ENCODE measurements at regions not wholly inside any gene's neighbourhood (a gene's known extent, or its start where the extent isn't known, plus 50 kb on each side); places are given as distances from the start of the nearest gene placed in this dataset.

DNA sequence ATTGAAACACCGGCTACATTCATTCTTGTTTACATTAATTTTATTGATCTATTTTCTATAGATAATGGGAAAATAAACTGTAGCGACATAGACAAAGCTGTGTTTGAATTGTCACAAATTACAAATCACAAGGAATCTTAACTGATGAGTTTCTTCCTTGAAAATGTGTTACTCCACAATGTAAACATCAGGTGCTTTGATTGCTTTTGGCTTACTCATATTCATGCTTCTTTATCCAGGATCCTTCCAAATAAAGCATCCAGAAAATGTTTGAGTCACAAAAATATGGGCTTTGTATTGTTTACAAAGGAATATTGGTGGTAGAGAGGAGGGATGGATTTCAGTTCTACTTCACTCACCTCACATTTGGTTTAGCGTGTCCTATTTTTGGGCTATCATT lies 64.0 kb downstream of the BMP2 start:
- no peak for DNase-seq

DNA sequence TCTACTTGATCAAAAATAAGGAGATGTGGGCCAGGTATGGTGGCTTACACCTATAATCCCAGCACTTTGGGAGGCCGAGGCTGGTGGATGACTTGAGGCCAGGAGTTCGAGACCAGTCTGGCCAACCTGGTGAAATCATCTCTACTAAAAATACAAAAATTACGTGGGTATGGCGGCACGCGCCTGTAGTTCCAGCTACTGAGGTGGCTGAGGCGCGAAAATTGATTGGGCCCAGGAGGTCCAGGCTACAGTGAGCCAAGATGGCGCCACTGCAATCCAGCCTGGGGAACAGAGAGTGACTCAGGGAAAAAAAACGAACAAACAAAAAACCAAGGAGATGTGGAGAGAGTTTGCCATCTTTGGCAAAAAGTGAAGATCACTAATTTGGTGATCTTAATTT lies 65.3 kb downstream of the BMP2 start:
- no peak for DNase-seq

DNA sequence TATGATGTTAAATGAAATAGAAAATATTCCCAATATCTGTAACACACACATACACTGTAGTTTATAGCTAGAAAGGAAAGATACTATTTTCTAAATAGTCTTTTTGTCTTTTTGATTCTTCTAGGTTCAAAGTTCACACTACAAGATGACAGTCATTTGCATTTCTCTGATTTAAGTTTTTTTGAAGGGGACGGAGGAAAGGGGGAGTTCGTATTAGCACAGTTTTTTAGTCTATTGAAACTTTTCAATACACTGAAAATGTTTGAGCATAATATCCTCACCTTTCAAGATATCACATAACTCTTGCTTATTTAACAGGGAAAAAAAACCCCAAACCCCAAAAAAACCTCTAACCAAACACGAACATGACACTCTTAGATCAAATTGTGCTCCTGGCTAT lies 68.1 kb downstream of the BMP2 start:
- no peak for DNase-seq

DNA sequence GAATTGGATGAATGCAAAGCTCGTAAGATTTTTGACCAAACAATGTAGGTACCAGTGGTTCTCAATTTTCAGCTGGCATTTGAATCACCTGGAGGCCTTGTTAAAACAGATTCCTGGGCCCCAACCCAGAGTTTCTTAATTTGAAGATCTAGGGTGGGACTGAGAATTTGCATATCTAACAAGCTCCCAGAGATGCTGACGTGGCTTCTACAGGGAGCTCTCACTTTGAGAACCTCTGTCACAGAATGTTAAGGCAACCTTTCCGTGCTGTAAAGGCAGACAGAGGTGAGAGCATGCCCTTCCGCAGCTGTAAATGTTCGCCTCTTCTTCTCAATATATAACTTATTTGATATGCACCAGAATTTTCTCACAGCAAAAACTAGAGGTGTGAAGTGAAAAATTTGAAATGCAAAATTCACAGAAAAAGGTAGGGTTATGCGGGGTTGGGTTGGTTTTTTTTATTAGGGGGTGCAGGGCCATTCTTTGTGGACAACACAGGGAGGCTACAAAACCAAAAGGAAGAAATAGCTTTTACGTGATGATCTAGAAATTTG lies 69.4 kb downstream of the BMP2 start:
- DNase-seq: no peak

DNA sequence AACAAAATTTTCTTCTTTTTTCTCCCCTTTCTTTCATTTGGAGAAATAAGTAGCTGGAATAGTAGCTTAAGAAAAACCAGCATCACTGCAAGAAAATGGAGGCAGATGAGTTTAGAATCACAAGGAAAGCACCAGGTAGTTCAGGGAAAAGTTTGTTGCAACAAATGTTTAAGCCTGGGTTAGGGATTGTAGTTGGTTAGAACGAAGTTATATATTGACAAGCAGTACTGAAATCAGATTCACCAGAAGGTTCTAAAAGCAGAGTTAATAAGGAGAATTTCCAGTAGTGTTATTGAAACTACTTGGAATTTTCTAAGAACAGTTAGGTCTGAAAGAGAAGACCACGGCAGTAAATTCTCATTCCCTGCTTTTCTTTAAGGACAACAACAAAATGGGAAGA lies 70.2 kb downstream of the BMP2 start:
- DNase-seq: no peak

DNA sequence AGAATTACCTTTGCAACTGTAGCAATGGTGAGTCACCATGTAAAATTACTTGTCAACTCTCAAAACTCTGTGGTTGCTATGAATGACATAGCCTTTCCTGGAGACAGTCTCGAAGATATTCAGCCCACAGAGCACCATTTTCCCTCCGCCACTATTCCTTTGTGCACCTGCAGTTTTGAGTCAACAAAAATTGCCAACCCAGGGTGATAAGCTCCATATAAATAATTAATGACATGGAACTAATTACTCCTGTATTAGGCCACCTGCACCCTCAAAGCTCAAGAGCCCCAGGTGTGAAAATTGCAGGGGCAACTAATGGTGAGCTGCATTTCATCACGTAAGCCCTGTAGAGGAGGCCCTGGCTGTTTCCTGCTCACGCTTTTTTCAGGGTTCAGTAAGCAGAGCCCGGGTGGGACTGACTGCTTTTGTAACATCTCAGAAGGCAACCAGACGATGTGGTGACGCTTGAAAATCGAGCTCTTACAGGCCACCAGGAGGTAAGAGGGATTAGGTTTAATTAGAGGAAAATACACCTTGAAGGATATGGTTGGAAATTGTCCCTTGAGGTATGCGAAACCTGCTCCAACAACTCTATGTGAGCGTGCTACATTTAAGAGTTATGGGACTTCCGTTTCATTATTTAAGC lies 70.8 kb downstream of the BMP2 start:
- DNase-seq: no peak

DNA sequence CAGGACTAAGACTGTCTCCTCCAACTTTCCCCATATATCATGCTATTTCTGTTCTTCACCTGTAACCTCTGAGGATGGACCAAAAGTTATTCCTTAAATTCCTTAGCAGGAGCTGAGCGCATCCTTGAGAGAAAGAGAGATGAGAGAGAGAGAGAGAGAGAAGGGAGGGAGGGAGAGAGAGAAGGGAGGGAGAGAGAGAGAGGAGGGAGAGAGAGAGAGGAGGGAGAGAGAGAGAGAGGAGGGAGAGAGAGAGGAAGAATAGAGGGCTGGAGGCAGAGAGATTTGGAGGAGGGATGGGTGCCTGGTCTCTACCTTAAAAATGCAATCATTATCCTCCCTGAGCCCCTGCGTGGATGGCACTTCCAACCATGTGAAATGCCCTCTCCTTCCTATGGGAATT lies 73.6 kb downstream of the BMP2 start:
- DNase-seq: no peak

DNA sequence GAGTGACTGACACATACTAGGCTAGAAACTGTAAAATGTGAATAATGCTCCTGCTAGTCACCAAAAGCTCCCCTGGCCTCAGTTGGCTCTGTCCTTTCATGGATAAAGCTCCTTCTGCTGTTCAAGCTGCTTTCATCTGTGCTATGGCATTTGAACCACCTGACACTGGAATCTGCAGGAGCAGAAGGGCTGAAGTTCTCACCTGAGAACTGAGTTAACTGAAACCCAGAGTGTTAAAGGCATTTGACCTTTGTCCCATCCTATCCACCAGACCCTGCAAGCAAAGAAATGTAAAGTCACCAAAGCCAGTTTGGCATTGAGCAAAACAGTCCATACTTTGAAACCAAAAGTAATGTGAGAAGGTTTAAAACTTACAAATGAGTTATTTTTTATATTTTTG lies 77.7 kb downstream of the BMP2 start:
- no peak for DNase-seq

DNA sequence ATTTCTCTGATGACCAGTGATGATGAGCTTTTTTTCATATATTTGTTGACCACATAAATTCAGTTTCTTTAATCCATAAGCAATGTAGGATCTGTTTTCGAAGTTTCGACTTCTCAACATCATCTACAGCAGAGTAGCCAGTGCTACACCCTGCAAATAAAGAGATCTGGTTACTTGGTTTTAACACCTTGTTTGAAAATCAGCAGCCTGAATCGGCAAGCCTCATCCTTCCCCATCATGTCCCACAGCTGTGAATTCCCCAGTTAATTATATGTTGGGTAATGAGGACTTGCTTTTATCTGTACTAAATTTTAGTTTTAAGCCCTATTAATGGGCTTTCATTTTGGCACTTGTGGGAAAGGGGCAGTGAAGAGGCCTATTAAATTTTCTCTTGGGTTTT lies 80.6 kb downstream of the BMP2 start:
- DNase-seq: no peak

DNA sequence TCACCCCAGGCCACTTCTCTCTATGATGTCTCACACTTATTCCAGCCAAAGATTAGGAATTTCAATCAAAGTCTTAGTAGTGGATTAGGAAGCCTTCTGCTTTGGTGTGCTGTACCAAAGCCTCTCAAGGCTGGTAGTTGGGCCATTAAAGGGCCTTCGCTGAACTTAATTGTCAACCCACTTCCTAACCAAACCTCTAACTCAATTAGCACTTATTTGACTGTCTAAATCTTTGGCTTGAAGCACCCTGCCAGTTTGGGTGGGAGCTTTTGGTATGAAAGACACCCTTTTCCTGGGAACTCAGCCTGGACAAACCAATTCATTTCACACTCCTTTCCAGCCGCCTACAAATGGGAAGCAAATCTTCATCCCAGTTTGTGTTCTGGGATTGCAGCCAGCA lies 81.5 kb downstream of the BMP2 start:
- DNase-seq: no peak

DNA sequence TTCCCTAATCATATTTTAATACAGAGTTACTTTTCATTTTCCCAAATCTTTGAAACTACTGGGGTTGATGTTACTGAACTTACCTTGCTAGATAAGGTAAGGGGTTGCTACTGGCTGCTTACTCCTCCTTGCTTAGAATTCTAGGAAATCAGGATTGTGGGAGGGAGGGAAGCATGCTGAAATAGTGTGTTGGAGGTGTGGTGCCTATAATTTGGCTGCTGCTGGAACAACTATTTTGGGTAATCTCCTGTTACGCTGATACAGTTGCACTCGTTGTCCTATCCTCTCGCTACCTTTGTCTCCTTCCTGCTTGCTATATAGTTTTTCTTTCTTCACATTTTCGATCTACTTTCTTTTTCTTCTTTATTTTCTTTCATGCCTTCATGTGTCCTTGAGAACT lies 83.7 kb downstream of the BMP2 start:
- no peak for DNase-seq

DNA sequence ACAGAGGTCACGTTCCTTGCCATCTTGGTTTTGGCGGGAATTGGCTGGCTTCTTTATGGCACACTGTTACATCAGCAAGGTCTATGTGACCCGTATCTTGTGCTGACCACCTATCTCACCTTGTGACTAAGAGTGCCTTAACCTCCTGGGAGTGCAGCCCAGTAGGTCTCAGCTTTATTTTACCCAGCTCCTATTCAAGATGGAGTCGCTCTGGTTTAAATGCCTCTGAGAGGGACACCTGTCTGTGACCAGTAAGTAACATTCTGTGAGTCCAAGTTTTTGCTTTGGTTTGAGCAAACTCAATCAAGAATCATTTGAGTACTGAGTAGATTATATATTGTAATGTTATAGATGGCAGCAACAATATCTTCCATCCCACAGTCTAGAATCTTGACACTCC lies 85.0 kb downstream of the BMP2 start:
- DNase-seq: no peak

DNA sequence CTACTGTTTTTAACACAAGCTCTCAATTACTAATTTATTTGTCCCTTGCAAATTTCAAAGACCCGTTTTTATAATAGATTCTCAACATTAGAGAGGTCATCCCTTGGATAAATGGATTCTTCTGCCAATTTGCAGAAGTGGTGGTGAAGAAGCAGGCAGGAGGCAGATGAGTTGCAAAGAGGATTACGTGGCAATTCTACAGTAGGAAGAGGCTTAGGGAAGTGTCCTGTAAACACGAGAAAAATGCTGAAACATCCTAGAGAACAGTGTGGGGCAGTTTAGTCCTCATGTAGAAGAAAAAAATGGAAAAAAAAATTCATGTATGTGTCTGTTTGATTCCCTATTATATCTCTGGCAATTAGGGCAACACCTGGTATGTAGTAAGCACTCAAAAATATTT lies 87.6 kb downstream of the BMP2 start:
- no peak for DNase-seq

DNA sequence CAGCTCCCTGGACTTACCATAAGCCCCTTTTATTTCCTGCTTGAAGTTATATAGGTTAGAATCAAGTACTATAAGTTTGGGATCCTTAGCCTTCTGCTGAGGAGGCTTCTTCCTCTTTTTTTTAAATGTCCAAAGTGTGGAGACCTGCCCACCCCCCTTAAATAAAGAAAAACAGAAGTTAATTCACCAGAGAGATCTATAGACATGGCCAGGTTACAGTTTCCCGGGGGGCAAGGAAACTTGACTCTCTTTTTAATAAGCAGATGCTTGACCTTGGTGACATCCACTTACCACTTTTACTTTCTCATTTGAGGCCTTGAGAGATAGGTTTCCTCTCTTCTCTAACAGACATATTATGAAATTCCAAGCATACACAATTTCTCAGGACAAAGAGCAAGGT lies 88.3 kb downstream of the BMP2 start:
- DNase-seq: no peak

DNA sequence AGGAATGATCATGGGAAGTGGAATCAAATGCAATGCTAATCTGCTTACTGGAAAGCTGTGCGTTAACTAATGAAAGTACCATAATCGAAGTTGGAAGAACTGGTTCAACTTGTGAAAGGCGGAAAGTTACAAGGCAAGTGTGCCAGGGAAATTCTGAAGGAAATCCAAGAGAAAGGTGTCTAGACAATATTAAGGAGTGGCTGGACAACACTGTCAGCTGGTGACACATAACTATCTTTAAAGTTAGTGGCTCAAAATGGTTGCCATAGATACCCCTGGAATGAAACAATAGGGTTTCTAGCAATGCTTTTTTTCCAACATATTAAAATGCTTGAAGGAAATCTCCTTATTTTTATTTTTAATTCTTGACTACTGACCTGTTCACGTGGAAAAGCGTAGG lies 90.4 kb downstream of the BMP2 start:
- DNase-seq: no peak

DNA sequence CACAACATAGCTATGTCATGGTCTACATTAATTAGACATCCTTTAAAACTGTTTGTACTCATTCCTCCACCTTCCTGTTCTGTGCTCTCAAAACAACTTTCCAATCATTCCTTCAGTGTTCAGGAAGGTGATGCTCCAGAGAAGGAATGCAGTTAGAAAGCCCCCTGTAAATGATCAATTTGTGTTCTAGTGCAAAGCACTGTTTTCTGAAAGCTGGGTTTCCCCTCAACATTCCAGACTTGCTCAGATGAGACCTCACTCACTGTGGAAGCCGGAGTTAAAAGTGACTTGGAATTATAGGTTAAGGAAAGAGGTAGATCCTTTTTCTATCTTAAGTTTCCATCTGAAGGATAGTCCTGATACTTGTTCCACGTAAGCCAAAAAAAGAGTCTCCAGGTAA lies 95.9 kb downstream of the BMP2 start:
- DNase-seq: no peak

DNA sequence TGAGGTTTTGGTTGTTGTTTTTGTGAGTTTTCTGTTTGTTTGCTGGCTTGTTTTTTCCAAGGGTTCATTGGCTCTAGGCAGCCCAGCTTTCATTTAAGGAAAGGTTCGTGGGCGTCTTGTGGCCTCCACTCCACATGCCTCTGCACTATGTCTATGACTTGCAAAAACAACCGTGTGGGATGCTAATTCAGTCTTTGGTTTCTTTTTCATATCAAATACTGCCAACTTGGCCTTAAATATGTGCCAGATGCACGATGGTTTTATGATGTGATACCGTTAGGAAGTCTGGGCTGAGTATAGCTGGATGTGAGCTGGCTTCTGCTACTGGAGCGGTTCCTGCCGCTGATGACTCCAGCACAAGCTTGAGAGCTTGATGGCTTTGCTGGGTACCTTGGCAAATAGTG lies 96.3 kb downstream of the BMP2 start:
- peak in 16 of 58 donors; percentile 2 to 33 (median 14) for DNase-seq

DNA sequence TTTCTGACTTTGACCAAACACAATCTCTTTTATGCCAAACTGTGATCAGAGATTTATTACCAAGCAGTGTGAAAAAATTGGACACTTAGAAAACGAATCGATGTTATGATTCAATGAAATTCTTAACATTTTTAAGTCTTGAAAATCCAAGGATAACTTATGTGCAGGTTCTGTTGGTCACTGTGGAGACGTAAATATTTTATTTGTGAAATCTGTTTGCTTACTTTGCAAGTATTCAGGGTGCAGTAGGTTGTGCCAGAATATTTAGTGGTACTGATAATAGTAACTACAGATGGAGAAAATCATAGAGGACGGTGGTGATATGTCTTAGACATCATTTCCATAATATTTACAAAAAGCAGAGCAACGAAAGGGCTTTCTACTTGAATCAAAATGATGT lies 97.3 kb downstream of the BMP2 start:
- no peak for DNase-seq

DNA sequence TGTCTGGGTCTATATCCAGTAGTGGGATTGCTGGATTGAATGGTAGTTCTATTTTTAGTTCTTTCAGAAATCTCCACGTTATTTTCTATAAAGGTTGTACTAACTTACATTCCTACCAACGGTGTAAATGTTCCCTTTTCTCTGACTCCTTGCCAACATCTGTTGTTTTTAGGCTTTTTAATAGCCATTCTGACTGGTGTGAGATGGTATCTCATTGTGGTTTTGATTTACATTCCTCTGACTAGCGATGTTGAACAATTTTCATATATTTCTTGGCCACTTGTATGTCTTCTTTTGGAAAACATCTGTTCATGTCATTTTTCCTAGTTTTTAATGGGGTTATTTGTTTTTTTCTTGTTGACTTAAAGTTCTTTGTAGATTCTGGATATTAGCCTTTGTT lies 99.3 kb downstream of the BMP2 start:
- no peak for DNase-seq

DNA sequence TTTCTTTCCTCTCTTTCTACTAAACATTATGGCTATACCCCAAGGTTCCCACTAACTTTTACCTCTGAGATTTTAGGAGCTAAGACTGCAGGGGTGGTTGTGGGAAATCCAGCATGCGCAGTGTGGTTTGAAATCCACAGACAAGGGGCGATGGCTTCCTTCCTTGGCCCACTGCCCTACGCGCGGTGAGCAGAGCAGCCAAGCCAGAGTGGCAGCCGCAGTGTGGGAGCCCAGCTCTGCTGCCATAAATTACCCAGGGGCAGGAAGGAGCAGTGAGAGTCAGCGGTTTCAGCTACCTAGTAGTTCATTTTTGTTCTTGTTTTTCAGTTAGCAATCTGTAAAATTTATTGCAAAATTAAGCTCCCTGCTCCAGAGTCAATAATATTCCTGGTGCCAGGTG lies 101.4 kb downstream of the BMP2 start:
- no peak for DNase-seq

DNA sequence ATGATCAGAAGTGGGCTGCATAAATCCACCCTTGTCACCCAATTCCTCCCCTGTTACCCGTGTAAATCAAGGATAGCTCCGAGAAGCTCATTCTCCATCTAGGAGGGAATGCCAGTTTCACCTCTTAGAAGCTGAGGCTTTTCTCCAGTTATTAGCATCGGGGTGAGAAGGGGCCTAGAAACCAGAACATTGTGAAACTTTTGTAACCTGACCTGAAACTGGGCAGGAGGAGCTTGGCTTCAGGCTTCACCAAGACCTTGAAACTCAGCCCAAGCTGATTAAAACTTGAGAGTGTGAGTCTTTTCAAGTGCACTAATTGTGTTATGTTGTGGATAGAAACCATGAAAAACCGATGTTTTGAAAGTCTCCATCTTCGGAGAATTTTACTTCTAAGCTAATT lies 103.1 kb downstream of the BMP2 start:
- no peak for DNase-seq

DNA sequence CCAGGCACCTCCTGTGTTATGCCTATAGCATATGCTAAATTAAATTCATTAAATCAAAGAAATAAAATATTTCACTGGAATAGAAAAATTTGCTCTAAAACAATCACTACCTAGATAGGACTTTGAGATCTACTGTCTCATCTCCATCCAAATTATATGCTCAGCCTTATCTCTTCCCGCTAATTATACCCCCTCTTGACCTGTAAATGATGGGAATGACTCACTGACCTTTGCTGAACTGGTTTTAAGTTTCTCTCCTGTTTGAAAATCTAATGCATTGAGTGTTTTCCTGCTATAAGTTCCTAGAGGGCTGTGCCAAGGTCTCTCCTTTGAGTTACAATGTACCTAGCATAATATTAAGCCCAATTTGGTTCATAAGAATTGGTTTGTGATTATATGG lies 110.1 kb downstream of the BMP2 start:
- DNase-seq: no peak

DNA sequence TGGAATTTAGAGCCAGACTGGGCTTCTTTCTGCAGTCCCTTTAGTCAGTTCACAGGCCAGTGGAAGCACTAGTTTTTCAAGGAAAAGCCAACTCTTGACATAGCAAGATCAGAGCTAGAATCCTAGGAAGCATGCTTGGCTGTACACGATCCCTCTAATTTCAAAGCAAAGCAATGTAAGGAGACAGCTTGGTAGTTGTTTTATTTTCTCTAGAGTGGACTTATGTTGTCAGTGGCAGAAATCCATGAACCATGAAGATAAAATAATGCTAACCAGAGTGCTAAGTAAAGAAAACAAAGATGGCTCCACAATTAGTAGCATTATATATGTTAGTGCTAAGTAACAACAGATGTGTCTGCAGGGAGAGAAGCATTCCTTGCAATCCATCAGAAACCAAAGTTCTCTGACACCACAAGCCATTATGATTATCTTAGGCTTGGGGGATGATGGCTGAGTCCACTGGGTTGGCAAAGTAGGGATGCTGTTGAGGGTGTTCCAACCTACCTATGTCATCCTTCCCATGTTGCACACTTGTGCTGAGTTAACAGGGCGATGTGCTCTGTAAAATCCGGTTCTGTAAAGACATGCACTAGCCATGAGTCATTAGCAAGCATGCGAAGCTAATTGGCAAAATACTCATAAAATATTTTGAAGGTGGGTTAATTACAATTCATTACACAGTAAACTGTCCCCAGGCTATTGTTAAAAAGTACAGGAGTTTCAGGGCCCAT lies 115.2 kb downstream of the BMP2 start:
- DNase-seq: no peak
